ENCODE measurements at regions not wholly inside any gene's neighbourhood (a gene's known extent, or its start where the extent isn't known, plus 50 kb on each side); places are given as distances from the start of the nearest gene placed in this dataset.

GRCh38 chr3:7793786-7794185 lies 707.8 kb upstream of the LMCD1 start:
- TF ChIP-seq CTCF (conservative IDR thresholded peaks at IDR 0.05; ENCODE audit: low read depth, low read length), result no peak
- DNase-seq (ENCODE audit: low read depth), result no peak
- H3K4me3 ChIP-seq (ENCODE audit: low read length), result no peak overlapping the region

- H3K4me3 ChIP-seq (ENCODE audit: low read length), result no peak overlapping the region
- no peak for DNase-seq (ENCODE audit: low read depth)
- TF ChIP-seq CTCF (conservative IDR thresholded peaks at IDR 0.05; ENCODE audit: low read depth, low read length), result no peak
Observed at GRCh38 chr3:7798276-7798675, 703.3 kb upstream of the LMCD1 start.

- H3K4me3 ChIP-seq (ENCODE audit: low read length), result no peak overlapping the region
- no peak for DNase-seq (ENCODE audit: low read depth)
- TF ChIP-seq CTCF (conservative IDR thresholded peaks at IDR 0.05; ENCODE audit: low read depth, low read length), result peak; percentile 27
Observed at GRCh38 chr3:7800006-7800780, 701.4 kb upstream of the LMCD1 start.

GRCh38 chr3:7812490-7812889 lies 689.1 kb upstream of the LMCD1 start:
- TF ChIP-seq CTCF (conservative IDR thresholded peaks at IDR 0.05; ENCODE audit: low read depth, low read length), result no peak

GRCh38 chr3:7813365-7813764 lies 688.3 kb upstream of the LMCD1 start:
- no peak for TF ChIP-seq CTCF (conservative IDR thresholded peaks at IDR 0.05; ENCODE audit: low read depth, low read length)
- H3K4me3 ChIP-seq (ENCODE audit: low read length), result no peak overlapping the region
- no peak for DNase-seq (ENCODE audit: low read depth)

More at GRCh38 chr3:7812490-7812889, 689.1 kb upstream of the LMCD1 start:
- H3K4me3 ChIP-seq (ENCODE audit: low read length), result no peak overlapping the region
- no peak for DNase-seq (ENCODE audit: low read depth)

- no peak overlapping the region for H3K4me3 ChIP-seq (ENCODE audit: low read length)
- no peak for TF ChIP-seq CTCF (conservative IDR thresholded peaks at IDR 0.05; ENCODE audit: low read depth, low read length)
- no peak for DNase-seq (ENCODE audit: low read depth)
Observed at GRCh38 chr3:7817239-7817638, 684.4 kb upstream of the LMCD1 start.

GRCh38 chr3:7820969-7821368 lies 680.7 kb upstream of the LMCD1 start:
- DNase-seq (ENCODE audit: low read depth), result no peak
- TF ChIP-seq CTCF (conservative IDR thresholded peaks at IDR 0.05; ENCODE audit: low read depth, low read length), result no peak
- no peak overlapping the region for H3K4me3 ChIP-seq (ENCODE audit: low read length)

All from retinal pigment epithelial cell (primary cell).